Activated CD4-positive, alpha-beta memory T cell treated with anti-CD3 and anti-CD28 coated beads for 36 hours (primary cell): ENCODE measurements at regions not wholly inside any gene's neighbourhood (a gene's known extent, or its start where the extent isn't known, plus 50 kb on each side); places are given as distances from the start of the nearest gene placed in this dataset.

Source experiments
- CTCF ChIA-PET: fragments of 350-600 bp; sonication (Branson Sonifier 250); formaldehyde crosslinking; loops from one replicate; lab custom pipeline; 2021; ENCODE audit warnings: antibody characterized with exemption, inconsistent platforms; lab: Charles Lee
- POLR2A ChIA-PET: fragments of 350-600 bp; sonication (Branson Sonifier 250); formaldehyde crosslinking; loops from one replicate; lab custom pipeline; 2021; ENCODE audit warnings: antibody characterized with exemption; lab: Charles Lee
- DNase-seq: peaks from one replicate; pipeline ENCODE4 v3.0.0-alpha.2; 2020
- H3K27ac Mint-ChIP-seq: one replicate; pipeline ENCODE4 v1.8.0; 2021; ENCODE audit warnings: mixed read lengths
- H3K27me3 Mint-ChIP-seq: one replicate; pipeline ENCODE4 v1.8.0; 2021; ENCODE audit warnings: mixed read lengths
- H3K36me3 Mint-ChIP-seq: one replicate; pipeline ENCODE4 v1.8.0; 2021; ENCODE audit warnings: mixed read lengths
- H3K4me1 Mint-ChIP-seq: one replicate; pipeline ENCODE4 v1.8.0; 2021; ENCODE audit warnings: low read depth, mixed read lengths
- H3K4me3 Mint-ChIP-seq: one replicate; pipeline ENCODE4 v1.8.0; 2021; ENCODE audit warnings: mild to moderate bottlenecking, mixed read lengths
- H3K9me3 Mint-ChIP-seq: one replicate; pipeline ENCODE4 v1.8.0; 2021; ENCODE audit warnings: mixed read lengths
- intact Hi-C: fragments of 100-400 bp; cut with micrococcal nuclease; formaldehyde crosslinking; loops from one replicate; pipeline ENCODE4 v1.15.1; 2023

- H3K27ac Mint-ChIP-seq: no peak overlapping the region
These were observed 191.2 kb upstream of the LMNTD1 start for GRCh38 chr12:25744313-25744712.

GRCh38 chr12:25745281-25745680, 192.2 kb upstream of the LMNTD1 start:
- Mint-ChIP-seq H3K27me3 (no peaks in the 10 kb centered on the region), H3K4me3 (no peak overlapping the region), H3K9me3 (no peaks in the 10 kb centered on the region), H3K4me1 (no peaks in the 10 kb centered on the region), H3K27ac (no peak overlapping the region), H3K36me3 (no peaks in the 10 kb centered on the region)
- intact Hi-C loops: no loop called here
- ChIA-PET CTCF (no interaction called here), POLR2A (no interaction called here)
- DNase-seq: no peak

More at GRCh38 chr12:25744313-25744712, 191.2 kb upstream of the LMNTD1 start:
- POLR2A ChIA-PET: no interaction called here
- Mint-ChIP-seq H3K27me3 (no peaks in the 10 kb centered on the region), H3K9me3 (no peaks in the 10 kb centered on the region), H3K4me3 (no peak overlapping the region), H3K36me3 (no peaks in the 10 kb centered on the region), H3K4me1 (no peaks in the 10 kb centered on the region)
- no peak for DNase-seq
- CTCF ChIA-PET: no interaction called here
- intact Hi-C loops: no loop called here

GRCh38 chr12:25746131-25746530, 193.0 kb upstream of the LMNTD1 start:
- DNase-seq: no peak
- intact Hi-C loops: no loop called here
- Mint-ChIP-seq H3K27ac (no peak overlapping the region), H3K4me3 (no peak overlapping the region), H3K36me3 (no peaks in the 10 kb centered on the region), H3K4me1 (no peaks in the 10 kb centered on the region), H3K9me3 (no peaks in the 10 kb centered on the region), H3K27me3 (no peaks in the 10 kb centered on the region)
- ChIA-PET CTCF (no interaction called here), POLR2A (no interaction called here)

- ChIA-PET POLR2A (no interaction called here), CTCF (no interaction called here)
- H3K9me3 Mint-ChIP-seq: no peaks in the 10 kb centered on the region
- DNase-seq: no peak
- no peak overlapping the region for H3K4me3 Mint-ChIP-seq
- no peak overlapping the region for H3K27ac Mint-ChIP-seq
- no peaks in the 10 kb centered on the region for H3K4me1 Mint-ChIP-seq
- intact Hi-C loops: no loop called here
- no peaks in the 10 kb centered on the region for H3K27me3 Mint-ChIP-seq
- H3K36me3 Mint-ChIP-seq: no peaks in the 10 kb centered on the region
These were observed 199.7 kb upstream of the LMNTD1 start for GRCh38 chr12:25752710-25753309.

GRCh38 chr12:25755136-25755970, 202.3 kb upstream of the LMNTD1 start:
- intact Hi-C loops: no loop called here
- no peak overlapping the region for H3K4me3 Mint-ChIP-seq
- no peak overlapping the region for H3K27ac Mint-ChIP-seq

GRCh38 chr12:25755971-25756260, 202.6 kb upstream of the RASSF8 start:
- intact Hi-C loops: no loop called here
- POLR2A ChIA-PET: no interaction called here
- Mint-ChIP-seq H3K9me3 (no peaks in the 10 kb centered on the region), H3K4me1 (no peaks in the 10 kb centered on the region), H3K27ac (no peak overlapping the region), H3K4me3 (no peak overlapping the region), H3K27me3 (no peaks in the 10 kb centered on the region), H3K36me3 (no peaks in the 10 kb centered on the region)
- DNase-seq: no peak
- CTCF ChIA-PET: no interaction called here

More at GRCh38 chr12:25755136-25755970, 202.3 kb upstream of the LMNTD1 start:
- no peaks in the 10 kb centered on the region for H3K4me1 Mint-ChIP-seq
- DNase-seq: no peak
- ChIA-PET CTCF (no interaction called here), POLR2A (no interaction called here)
- no peaks in the 10 kb centered on the region for H3K36me3 Mint-ChIP-seq
- no peaks in the 10 kb centered on the region for H3K27me3 Mint-ChIP-seq
- H3K9me3 Mint-ChIP-seq: no peaks in the 10 kb centered on the region

- no peak overlapping the region for H3K27ac Mint-ChIP-seq
- H3K4me1 Mint-ChIP-seq: no peaks in the 10 kb centered on the region
- POLR2A ChIA-PET: no interaction called here
- CTCF ChIA-PET: interaction anchor here (0.6 to 0.7 kb wide), 2 partner anchors 360 to 1292 kb away, joined by 4 to 8 read pairs; no protein-coding TSS in a partner anchor
- no peak for DNase-seq
- no peaks in the 10 kb centered on the region for H3K36me3 Mint-ChIP-seq
- no peaks in the 10 kb centered on the region for H3K9me3 Mint-ChIP-seq
- no peaks in the 10 kb centered on the region for H3K27me3 Mint-ChIP-seq
- no peak overlapping the region for H3K4me3 Mint-ChIP-seq
- intact Hi-C loops: no loop called here
These were observed 201.3 kb upstream of the RASSF8 start for GRCh38 chr12:25757037-25757665.

GRCh38 chr12:25759752-25760151, 198.7 kb upstream of the RASSF8 start:
- no peak overlapping the region for H3K4me3 Mint-ChIP-seq
- no peaks in the 10 kb centered on the region for H3K4me1 Mint-ChIP-seq
- CTCF ChIA-PET: no interaction called here
- DNase-seq: no peak
- H3K36me3 Mint-ChIP-seq: no peaks in the 10 kb centered on the region
- intact Hi-C loops: no loop called here
- no peak overlapping the region for H3K27ac Mint-ChIP-seq
- POLR2A ChIA-PET: no interaction called here
- peaks cover 3% of the 10 kb centered on the region for H3K9me3 Mint-ChIP-seq
- no peaks in the 10 kb centered on the region for H3K27me3 Mint-ChIP-seq

- no peak for DNase-seq
- Mint-ChIP-seq H3K27ac (no peak overlapping the region), H3K27me3 (no peaks in the 10 kb centered on the region), H3K4me1 (no peaks in the 10 kb centered on the region), H3K36me3 (no peaks in the 10 kb centered on the region), H3K4me3 (no peak overlapping the region), H3K9me3 (peaks cover 3% of the 10 kb centered on the region)
- ChIA-PET POLR2A (no interaction called here), CTCF (no interaction called here)
- intact Hi-C loops: no loop called here
These were observed 197.1 kb upstream of the RASSF8 start for GRCh38 chr12:25761356-25761755.

- Mint-ChIP-seq H3K4me3 (no peak overlapping the region), H3K27ac (no peak overlapping the region), H3K9me3 (peaks cover 3% of the 10 kb centered on the region), H3K4me1 (no peaks in the 10 kb centered on the region), H3K36me3 (no peaks in the 10 kb centered on the region), H3K27me3 (no peaks in the 10 kb centered on the region)
- ChIA-PET CTCF (no interaction called here), POLR2A (no interaction called here)
- DNase-seq: no peak
- intact Hi-C loops: no loop called here
These were observed 194.1 kb upstream of the RASSF8 start for GRCh38 chr12:25764409-25764808.

- Mint-ChIP-seq H3K27ac (no peak overlapping the region), H3K36me3 (no peaks in the 10 kb centered on the region), H3K4me1 (no peaks in the 10 kb centered on the region), H3K9me3 (peaks cover 3% of the 10 kb centered on the region), H3K27me3 (no peaks in the 10 kb centered on the region), H3K4me3 (no peak overlapping the region)
- DNase-seq: no peak
- intact Hi-C loops: no loop called here
- CTCF ChIA-PET: no interaction called here
- POLR2A ChIA-PET: no interaction called here
These were observed 193.6 kb upstream of the RASSF8 start for GRCh38 chr12:25764892-25765291.

- H3K27me3 Mint-ChIP-seq: no peaks in the 10 kb centered on the region
- DNase-seq: no peak
- intact Hi-C loops: no loop called here
- POLR2A ChIA-PET: no interaction called here
- CTCF ChIA-PET: interaction anchor here (1.3 kb wide), 1 partner anchor 261 kb away, joined by 5 read pairs; no protein-coding TSS in a partner anchor
- no peak overlapping the region for H3K27ac Mint-ChIP-seq
- H3K4me1 Mint-ChIP-seq: no peaks in the 10 kb centered on the region
- no peaks in the 10 kb centered on the region for H3K36me3 Mint-ChIP-seq
- H3K9me3 Mint-ChIP-seq: no peaks in the 10 kb centered on the region
- H3K4me3 Mint-ChIP-seq: no peak overlapping the region
These were observed 190.9 kb upstream of the RASSF8 start for GRCh38 chr12:25767606-25768005.
